DND-41 (cell line): ENCODE measurements at regions not wholly inside any gene's neighbourhood (a gene's known extent, or its start where the extent isn't known, plus 50 kb on each side); places are given as distances from the start of the nearest gene placed in this dataset.
"Not testable (repeated sequence)": the region's sequence is repeated elsewhere in the genome, so short reads cannot be mapped to it uniquely, and the experiment has no call there.

Source experiments
- ATAC-seq: fragments of 200-7000 bp; cut with Tn5 transposase; 3 replicates; pipeline ENCODE4 v1.9.1; 2021; ENCODE audit warnings: low read depth; ENCODE audit not compliant: insufficient read depth
- DNase-seq: peaks from one replicate; pipeline ENCODE4 v3.0.0-alpha.2; 2020
- H2AFZ ChIP-seq: 2 replicates; pipeline ENCODE4 v1.6.0; 2012; ENCODE audit warnings: low read depth, low read length
- H3K27ac ChIP-seq: 2 replicates; pipeline ENCODE4 v1.5.1; 2012; ENCODE audit warnings: low read length, inconsistent platforms
- H3K27me3 ChIP-seq: fragments of 200-600 bp; sonication (generic); 2 replicates; pipeline ENCODE4 v1.6.0; 2012; ENCODE audit warnings: low read length, mild to moderate bottlenecking, inconsistent platforms; ENCODE audit not compliant: insufficient read depth, poor library complexity
- H3K36me3 ChIP-seq: 2 replicates; pipeline ENCODE4 v1.5.1; 2012; ENCODE audit warnings: low read length, inconsistent platforms; ENCODE audit not compliant: insufficient read depth
- H3K4me1 ChIP-seq: 2 replicates; pipeline ENCODE4 v1.5.1; 2012; ENCODE audit warnings: mild to moderate bottlenecking, low read length; ENCODE audit not compliant: insufficient read depth
- H3K4me2 ChIP-seq: 2 replicates; pipeline ENCODE4 v1.6.0; 2012; ENCODE audit warnings: mild to moderate bottlenecking, moderate library complexity, low read length, inconsistent platforms; ENCODE audit not compliant: insufficient read depth
- H3K4me3 ChIP-seq, 2 experiments: fragments of 200-600 bp in 1 of 2; shearing (Covaris generic) in 1 of 2; 2 replicates each; pipeline ENCODE4 v1.5.1; 2012 to 2016; ENCODE audit warnings: inconsistent platforms in 2 of 2, low read length in 2 of 2, mild to moderate bottlenecking in 2 of 2, low read depth in 1 of 2, moderate library complexity in 1 of 2
- H3K79me2 ChIP-seq: 2 replicates; pipeline ENCODE4 v1.6.0; 2012; ENCODE audit warnings: low read length, inconsistent platforms; ENCODE audit not compliant: insufficient read depth
- H3K9ac ChIP-seq: 2 replicates; pipeline ENCODE4 v1.6.0; 2012; ENCODE audit warnings: low read depth, mild to moderate bottlenecking, inconsistent platforms, low read length, moderate library complexity
- H3K9me3 ChIP-seq: 2 replicates; pipeline ENCODE4 v1.5.1; 2012; ENCODE audit warnings: low read length, moderate library complexity, mild to moderate bottlenecking, inconsistent platforms; ENCODE audit not compliant: insufficient read depth, severe bottlenecking
- H4K20me1 ChIP-seq: 2 replicates; pipeline ENCODE4 v1.6.0; 2012; ENCODE audit warnings: low read length; ENCODE audit not compliant: insufficient read depth
- EZH2 ChIP-seq: IDR thresholded peaks from 3 replicates; pipeline ENCODE4 v1.6.1; 2012; ENCODE audit warnings: borderline replicate concordance, low read depth, mild to moderate bottlenecking, moderate library complexity, low read length, inconsistent platforms; ENCODE audit not compliant: severe bottlenecking
- TF ChIP-seq, protein P1 (sequence below): IDR thresholded peaks from 2 replicates; pipeline ENCODE4 v1.5.1; 2012; ENCODE audit warnings: borderline replicate concordance, low read length, moderate library complexity, mild to moderate bottlenecking; ENCODE audit not compliant: poor library complexity, severe bottlenecking; ENCODE audit errors: extremely low read depth

DNA sequence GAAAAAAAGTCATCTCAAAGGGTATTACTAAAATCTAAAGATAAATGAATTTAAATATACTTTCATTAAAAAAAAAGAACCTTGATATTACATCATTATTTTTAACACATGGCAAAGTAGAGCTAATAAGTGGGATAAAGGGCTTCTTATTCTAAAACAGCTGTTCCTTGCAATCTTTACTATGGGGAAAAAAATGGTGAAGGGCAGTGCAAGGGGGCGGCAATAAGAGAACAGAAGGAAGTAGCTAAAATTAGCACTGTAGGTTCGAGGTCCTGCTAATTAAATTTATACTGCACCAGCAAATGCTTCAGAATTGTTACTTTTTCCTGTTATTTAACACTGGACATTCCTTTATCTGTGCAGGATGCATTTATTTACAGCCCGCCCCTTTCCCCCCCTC is 89.4 kb upstream of the HPF1 start:
- Histone ChIP-seq H3K36me3 (no peaks in the 10 kb centered on the region), H3K4me3 (no peak overlapping the region)

DNA sequence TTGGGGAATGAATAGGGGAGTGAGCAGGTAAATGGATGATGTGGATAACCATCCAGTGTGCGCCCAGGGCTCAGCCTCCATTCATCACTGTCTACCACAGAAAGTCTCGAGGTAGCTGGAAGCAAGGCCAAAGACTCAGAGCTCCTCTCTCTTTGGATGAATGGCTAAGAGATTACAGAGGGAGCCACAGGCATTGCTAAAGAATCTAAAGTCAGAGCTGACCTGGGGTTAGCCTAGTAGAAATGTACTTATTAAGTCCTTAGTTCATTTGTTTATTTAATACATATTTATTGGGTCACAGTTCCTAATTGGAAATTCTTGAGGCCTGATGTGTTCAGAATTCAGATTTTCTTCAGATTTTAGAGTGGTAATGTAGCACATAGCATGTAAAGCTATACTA is 88.7 kb upstream of the HPF1 start:
- no peaks in the 10 kb centered on the region for H3K4me1 ChIP-seq
- no peak overlapping the region for H3K9ac ChIP-seq
- H3K36me3 ChIP-seq, result no peaks in the 10 kb centered on the region
- no peaks in the 10 kb centered on the region for H3K9me3 ChIP-seq
- H3K4me3 ChIP-seq, result no peak overlapping the region
- H4K20me1 ChIP-seq, result no peaks in the 10 kb centered on the region
- peaks cover 3% of the 10 kb centered on the region for H3K27me3 ChIP-seq
- H3K79me2 ChIP-seq, result no peaks in the 10 kb centered on the region
- TF ChIP-seq EZH2, result no peak
- TF ChIP-seq, protein P1, sequence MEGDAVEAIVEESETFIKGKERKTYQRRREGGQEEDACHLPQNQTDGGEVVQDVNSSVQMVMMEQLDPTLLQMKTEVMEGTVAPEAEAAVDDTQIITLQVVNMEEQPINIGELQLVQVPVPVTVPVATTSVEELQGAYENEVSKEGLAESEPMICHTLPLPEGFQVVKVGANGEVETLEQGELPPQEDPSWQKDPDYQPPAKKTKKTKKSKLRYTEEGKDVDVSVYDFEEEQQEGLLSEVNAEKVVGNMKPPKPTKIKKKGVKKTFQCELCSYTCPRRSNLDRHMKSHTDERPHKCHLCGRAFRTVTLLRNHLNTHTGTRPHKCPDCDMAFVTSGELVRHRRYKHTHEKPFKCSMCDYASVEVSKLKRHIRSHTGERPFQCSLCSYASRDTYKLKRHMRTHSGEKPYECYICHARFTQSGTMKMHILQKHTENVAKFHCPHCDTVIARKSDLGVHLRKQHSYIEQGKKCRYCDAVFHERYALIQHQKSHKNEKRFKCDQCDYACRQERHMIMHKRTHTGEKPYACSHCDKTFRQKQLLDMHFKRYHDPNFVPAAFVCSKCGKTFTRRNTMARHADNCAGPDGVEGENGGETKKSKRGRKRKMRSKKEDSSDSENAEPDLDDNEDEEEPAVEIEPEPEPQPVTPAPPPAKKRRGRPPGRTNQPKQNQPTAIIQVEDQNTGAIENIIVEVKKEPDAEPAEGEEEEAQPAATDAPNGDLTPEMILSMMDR, result no peak
- no peak overlapping the region for H3K27ac ChIP-seq
- no peak for ATAC-seq
- no peak overlapping the region for H2AFZ ChIP-seq
- no peak overlapping the region for H3K4me2 ChIP-seq
- no peak for DNase-seq

More for the DNA sequence above, 89.4 kb upstream of the HPF1 start:
- Histone ChIP-seq H3K4me2 (no peak overlapping the region), H3K9me3 (no peaks in the 10 kb centered on the region), H3K27me3 (peaks cover 3% of the 10 kb centered on the region), H4K20me1 (no peaks in the 10 kb centered on the region), H3K9ac (no peak overlapping the region), H2AFZ (no peak overlapping the region), H3K4me1 (no peaks in the 10 kb centered on the region), H3K27ac (no peak overlapping the region), H3K79me2 (no peaks in the 10 kb centered on the region)
- no peak for ATAC-seq
- no peak for DNase-seq
- TF ChIP-seq, protein P1, result no peak
- no peak for TF ChIP-seq EZH2

DNA sequence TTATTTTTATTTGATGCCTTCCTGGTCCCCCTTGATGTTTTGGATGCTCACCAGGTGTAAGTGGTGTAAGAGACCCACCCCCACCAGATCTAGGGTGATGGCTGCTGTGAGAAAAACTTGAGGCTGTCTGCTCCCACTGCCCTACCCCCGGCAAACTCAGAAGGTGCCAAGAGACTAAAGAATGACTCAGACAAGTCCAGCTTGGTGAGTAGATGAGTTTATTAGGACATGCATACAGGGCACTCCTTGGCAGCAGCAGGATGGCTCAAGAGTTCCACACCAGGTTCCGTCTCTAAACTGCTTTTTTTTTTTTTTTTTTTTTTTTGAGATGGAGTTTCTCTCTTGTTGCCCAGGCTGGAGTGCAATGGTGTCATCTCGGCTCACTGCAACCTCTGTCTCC is 84.0 kb upstream of the HPF1 start:
- TF ChIP-seq EZH2, result no peak
- TF ChIP-seq, protein P1, result no peak

DNA sequence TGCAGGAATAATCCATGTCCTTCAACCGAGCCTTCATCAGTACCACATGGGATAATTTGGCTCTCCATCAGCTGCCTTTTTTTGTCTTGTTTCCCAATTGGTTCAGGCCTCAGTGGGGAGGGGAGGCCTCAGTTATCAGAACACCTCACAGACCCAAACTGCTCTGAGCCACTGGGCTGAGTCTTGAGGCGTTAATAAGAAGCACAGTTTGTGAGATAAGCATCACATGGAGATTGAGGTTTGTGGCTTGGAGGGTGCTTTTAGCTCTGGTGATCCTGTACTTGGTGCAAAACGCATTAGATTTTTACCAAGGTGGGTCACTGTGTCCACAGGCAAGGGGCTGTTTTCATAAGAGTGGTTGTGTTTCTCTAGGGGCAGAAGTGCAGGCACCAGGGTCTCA is 82.8 kb upstream of the HPF1 start:
- peaks cover 3% of the 10 kb centered on the region for H3K27me3 ChIP-seq
- H4K20me1 ChIP-seq, result no peaks in the 10 kb centered on the region
- no peaks in the 10 kb centered on the region for H3K36me3 ChIP-seq
- H3K9me3 ChIP-seq, result no peaks in the 10 kb centered on the region
- H3K4me2 ChIP-seq, result no peak overlapping the region
- H3K79me2 ChIP-seq, result no peaks in the 10 kb centered on the region
- no peak overlapping the region for H3K27ac ChIP-seq
- no peak for DNase-seq
- no peak for TF ChIP-seq EZH2
- TF ChIP-seq, protein P1, result no peak
- H3K4me3 ChIP-seq, result no peak overlapping the region
- H3K4me1 ChIP-seq, result no peaks in the 10 kb centered on the region
- ATAC-seq, result peak; percentile 49; the same call in 2 of the 3 replicates
- H3K9ac ChIP-seq, result no peak overlapping the region
- H2AFZ ChIP-seq, result no peak overlapping the region

More for the DNA sequence above, 84.0 kb upstream of the HPF1 start:
- H3K4me2 ChIP-seq, result no peak overlapping the region
- no peak overlapping the region for H2AFZ ChIP-seq
- no peaks in the 10 kb centered on the region for H3K79me2 ChIP-seq
- no peak for ATAC-seq
- H3K9me3 ChIP-seq, result no peaks in the 10 kb centered on the region
- H3K9ac ChIP-seq, result no peak overlapping the region
- H3K27ac ChIP-seq, result no peak overlapping the region
- peaks cover 6% of the 10 kb centered on the region for H3K27me3 ChIP-seq
- no peaks in the 10 kb centered on the region for H3K4me1 ChIP-seq
- no peaks in the 10 kb centered on the region for H3K36me3 ChIP-seq
- no peak overlapping the region for H3K4me3 ChIP-seq
- no peaks in the 10 kb centered on the region for H4K20me1 ChIP-seq
- DNase-seq, result no peak

DNA sequence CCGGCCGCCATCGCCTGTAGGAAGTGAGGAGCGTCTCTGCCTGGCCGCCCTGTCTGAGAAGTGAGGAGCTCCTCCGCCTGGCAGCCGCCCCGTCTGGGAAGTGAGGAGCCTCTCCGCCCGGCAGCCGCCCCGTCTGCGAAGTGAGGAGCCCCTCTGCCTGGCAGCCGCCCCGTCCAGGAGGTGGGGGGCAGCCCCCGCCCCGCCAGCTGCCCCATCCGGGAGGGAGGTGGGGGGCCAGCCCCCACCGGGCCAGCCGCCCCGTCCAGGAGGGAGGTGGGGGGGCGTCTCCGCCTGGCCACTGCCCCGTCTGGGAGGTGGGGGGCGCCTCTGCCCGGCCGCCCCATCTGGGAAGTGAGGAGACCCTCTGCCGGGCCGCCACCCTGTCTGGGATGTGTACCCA is 70.6 kb upstream of the HPF1 start:
- H3K27ac ChIP-seq, H4K20me1 ChIP-seq, ATAC-seq, H3K4me1 ChIP-seq, H3K4me3 ChIP-seq, H2AFZ ChIP-seq, H3K36me3 ChIP-seq, H3K27me3 ChIP-seq, DNase-seq, H3K9me3 ChIP-seq, H3K79me2 ChIP-seq, H3K4me2 ChIP-seq, H3K9ac ChIP-seq: not testable (repeated sequence)
